ENCODE measurements at regions not wholly inside any gene's neighbourhood (a gene's known extent, or its start where the extent isn't known, plus 50 kb on each side); places are given as distances from the start of the nearest gene placed in this dataset.

DNA sequence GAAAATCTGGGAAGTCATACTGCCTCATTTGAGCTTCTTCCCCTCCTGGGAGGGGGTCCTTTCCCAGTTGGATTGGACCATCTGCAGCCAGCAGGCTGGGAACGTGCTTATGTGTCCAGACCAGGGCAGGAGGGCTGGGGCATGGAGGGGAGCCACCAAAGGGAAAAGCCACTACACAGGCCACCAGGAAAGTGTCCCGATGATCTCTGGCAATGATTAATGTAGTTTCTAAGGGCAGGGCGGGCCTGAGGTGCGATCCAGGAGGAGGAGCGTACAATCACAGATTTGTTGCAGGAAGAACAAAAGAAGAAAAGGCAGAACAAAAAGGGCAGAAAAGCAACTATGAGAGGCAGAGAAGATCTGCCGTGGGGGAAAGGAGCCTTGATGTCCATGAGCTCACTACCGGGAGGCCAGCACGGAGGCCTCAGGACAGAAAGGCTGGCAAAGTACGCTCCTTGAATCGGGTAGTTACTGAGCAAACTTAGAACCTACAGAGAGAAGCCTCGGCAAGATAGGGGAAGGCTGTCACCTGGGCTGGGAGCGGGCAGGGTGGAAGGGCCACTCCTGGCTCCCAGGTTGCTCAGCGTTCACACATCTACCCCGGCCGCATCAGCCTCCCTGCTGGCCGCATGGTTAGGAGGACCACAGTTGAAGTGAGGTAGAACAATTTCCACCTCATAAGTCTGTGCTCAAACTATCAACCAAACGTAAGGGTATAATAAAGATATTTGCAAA is 79.5 kb upstream of the PCSK6 start:
- TF ChIP-seq REST (IDR thresholded peaks at IDR 0.05; ENCODE audit: insufficient read depth in 1 of 2, low read depth in 2 of 2, low read length in 2 of 2) (no peak), POLR2AphosphoS5 (IDR thresholded peaks at IDR 0.05; ENCODE audit: low read depth, low read length) (no peak), FOXP2 (optimal IDR thresholded peaks at IDR 0.05; ENCODE audit: borderline replicate concordance, extremely low read depth, extremely low read length, insufficient read depth) (no peak)

Measured in PFSK-1 (cell line).